GM21576 (cell line): ENCODE measurements at regions not wholly inside any gene's neighbourhood (a gene's known extent, or its start where the extent isn't known, plus 50 kb on each side); places are given as distances from the start of the nearest gene placed in this dataset.
"Not testable (repeated sequence)": the region's sequence is repeated elsewhere in the genome, so short reads cannot be mapped to it uniquely, and the experiment has no call there.

ENCODE experiments used
- ATAC-seq: cut with Tn5 transposase; IDR thresholded peaks from one replicate; pipeline ENCODE4 v1.9.1; 2021; ENCODE audit warnings: mild to moderate bottlenecking, moderate library complexity; ENCODE audit not compliant: unreplicated experiment

GRCh38 chr14:106268013-106268727 is 741.8 kb downstream of the TMEM121 start:
- no peak for ATAC-seq

- ATAC-seq = no peak
These were observed 742.6 kb downstream of the TMEM121 start for GRCh38 chr14:106269029-106269428.

GRCh38 chr14:106269451-106270204 is 743.2 kb downstream of the TMEM121 start:
- ATAC-seq = no peak

- ATAC-seq = not testable (repeated sequence)
These were observed 744.2 kb downstream of the TMEM121 start for GRCh38 chr14:106270476-106271121.

- ATAC-seq = no peak
These were observed 750.2 kb downstream of the TMEM121 start for GRCh38 chr14:106276326-106277267.

GRCh38 chr14:106277503-106277902 is 751.1 kb downstream of the TMEM121 start:
- ATAC-seq = no peak

GRCh38 chr14:106280876-106281275 is 754.5 kb downstream of the TMEM121 start:
- ATAC-seq = no peak

- ATAC-seq = no peak
These were observed 760.4 kb downstream of the TMEM121 start for GRCh38 chr14:106286697-106287290.

GRCh38 chr14:106287506-106287905 is 761.1 kb downstream of the TMEM121 start:
- no peak for ATAC-seq

- no peak for ATAC-seq
These were observed 765.2 kb downstream of the TMEM121 start for GRCh38 chr14:106291626-106292025.

- no peak for ATAC-seq
These were observed 767.9 kb downstream of the TMEM121 start for GRCh38 chr14:106294324-106294723.

GRCh38 chr14:106300951-106301510 is 774.6 kb downstream of the TMEM121 start:
- not testable (repeated sequence) for ATAC-seq

- not testable (repeated sequence) for ATAC-seq
These were observed 775.2 kb downstream of the TMEM121 start for GRCh38 chr14:106301609-106302008.

- no peak for ATAC-seq
These were observed 776.3 kb downstream of the TMEM121 start for GRCh38 chr14:106302661-106303060.

GRCh38 chr14:106304271-106304670 is 777.9 kb downstream of the TMEM121 start:
- no peak for ATAC-seq

- no peak for ATAC-seq
These were observed 782.5 kb downstream of the TMEM121 start for GRCh38 chr14:106308839-106309389.

- ATAC-seq = no peak
These were observed 783.0 kb downstream of the TMEM121 start for GRCh38 chr14:106309423-106309822.

- no peak for ATAC-seq
These were observed 789.1 kb downstream of the TMEM121 start for GRCh38 chr14:106315436-106315835.

- ATAC-seq = no peak
These were observed 791.2 kb downstream of the TMEM121 start for GRCh38 chr14:106317593-106317992.

- no peak for ATAC-seq
These were observed 792.3 kb downstream of the TMEM121 start for GRCh38 chr14:106318700-106319099.
